DND-41 (cell line): ENCODE measurements at regions not wholly inside any gene's neighbourhood (a gene's known extent, or its start where the extent isn't known, plus 50 kb on each side); places are given as distances from the start of the nearest gene placed in this dataset.

Source experiments
- EZH2 ChIP-seq: IDR thresholded peaks from 3 replicates; pipeline ENCODE4 v1.6.1; 2012; ENCODE audit warnings: borderline replicate concordance, low read depth, mild to moderate bottlenecking, moderate library complexity, low read length, inconsistent platforms; ENCODE audit not compliant: severe bottlenecking
- TF ChIP-seq, protein P1 (sequence below): IDR thresholded peaks from 2 replicates; pipeline ENCODE4 v1.5.1; 2012; ENCODE audit warnings: borderline replicate concordance, low read length, moderate library complexity, mild to moderate bottlenecking; ENCODE audit not compliant: poor library complexity, severe bottlenecking; ENCODE audit errors: extremely low read depth

DNA sequence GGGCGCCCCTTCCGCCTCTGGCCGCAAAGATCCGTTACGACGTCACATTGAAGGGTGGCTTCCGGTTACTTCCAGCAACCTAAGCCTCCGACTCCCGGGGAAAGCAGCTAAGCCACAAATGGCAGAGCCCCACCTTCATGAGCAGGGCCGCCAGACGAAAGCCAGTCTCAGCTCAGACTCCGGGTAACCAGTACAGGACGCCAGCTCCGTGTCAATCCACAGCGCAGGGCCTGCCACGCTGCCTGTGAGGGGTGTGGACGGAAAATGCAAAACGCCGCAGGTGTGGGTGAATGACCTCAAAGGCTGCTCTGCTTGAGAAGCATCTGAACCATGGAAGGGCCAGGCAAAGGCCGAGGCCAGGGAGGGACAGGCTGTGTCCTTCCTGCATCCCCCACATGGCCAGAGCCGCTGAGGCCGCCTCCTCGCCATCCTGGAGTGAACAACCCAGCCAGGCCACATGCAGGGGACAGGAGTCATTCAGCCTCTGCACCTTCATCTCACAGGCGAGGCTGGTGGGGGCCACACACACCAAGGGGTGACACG, 53.5 kb upstream of the PPP2R2D start:
- TF ChIP-seq, protein P1, sequence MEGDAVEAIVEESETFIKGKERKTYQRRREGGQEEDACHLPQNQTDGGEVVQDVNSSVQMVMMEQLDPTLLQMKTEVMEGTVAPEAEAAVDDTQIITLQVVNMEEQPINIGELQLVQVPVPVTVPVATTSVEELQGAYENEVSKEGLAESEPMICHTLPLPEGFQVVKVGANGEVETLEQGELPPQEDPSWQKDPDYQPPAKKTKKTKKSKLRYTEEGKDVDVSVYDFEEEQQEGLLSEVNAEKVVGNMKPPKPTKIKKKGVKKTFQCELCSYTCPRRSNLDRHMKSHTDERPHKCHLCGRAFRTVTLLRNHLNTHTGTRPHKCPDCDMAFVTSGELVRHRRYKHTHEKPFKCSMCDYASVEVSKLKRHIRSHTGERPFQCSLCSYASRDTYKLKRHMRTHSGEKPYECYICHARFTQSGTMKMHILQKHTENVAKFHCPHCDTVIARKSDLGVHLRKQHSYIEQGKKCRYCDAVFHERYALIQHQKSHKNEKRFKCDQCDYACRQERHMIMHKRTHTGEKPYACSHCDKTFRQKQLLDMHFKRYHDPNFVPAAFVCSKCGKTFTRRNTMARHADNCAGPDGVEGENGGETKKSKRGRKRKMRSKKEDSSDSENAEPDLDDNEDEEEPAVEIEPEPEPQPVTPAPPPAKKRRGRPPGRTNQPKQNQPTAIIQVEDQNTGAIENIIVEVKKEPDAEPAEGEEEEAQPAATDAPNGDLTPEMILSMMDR, result no peak
- TF ChIP-seq EZH2, result no peak
